Thoracic aorta (tissue), 2 donors: ENCODE measurements at regions not wholly inside any gene's neighbourhood (a gene's known extent, or its start where the extent isn't known, plus 50 kb on each side); places are given as distances from the start of the nearest gene placed in this dataset.

Experiments
- ATAC-seq: fragments of 150-250 bp; one replicate; pipeline ENCODE4 v1.8.0; 2017; ENCODE audit warnings: low read depth; ENCODE audit not compliant: insufficient number of reproducible peaks, low FRiP score
- DNase-seq: peaks from one replicate; pipeline ENCODE4 v3.0.0-alpha.2; 2020; ENCODE audit warnings: low spot score
- H3K27ac ChIP-seq, 2 donors: fragments of 200-600 bp; sonication (generic); 1 replicate in 1 of 2; 2 replicates in 1 of 2; pipeline ENCODE4 v1.5.1; 2016; ENCODE audit warnings: mild to moderate bottlenecking in 2 of 2, moderate library complexity in 2 of 2
- H3K27me3 ChIP-seq: fragments of 200-600 bp; sonication (generic); replicated peaks from 2 replicates; pipeline ENCODE4 v1.6.0; 2016; ENCODE audit warnings: mild to moderate bottlenecking; ENCODE audit not compliant: insufficient read depth
- H3K36me3 ChIP-seq: fragments of 200-600 bp; sonication (generic); one replicate; pipeline ENCODE4 v1.5.1; 2016
- H3K4me1 ChIP-seq, 2 donors: fragments of 200-600 bp; sonication (generic); 1 replicate in 1 of 2; 2 replicates in 1 of 2; pipeline versions ENCODE4 v1.5.1 to v1.6.0; 2016; ENCODE audit warnings: low read depth in 2 of 2, mild to moderate bottlenecking in 1 of 2; ENCODE audit not compliant: control insufficient read depth in 1 of 2
- H3K4me3 ChIP-seq: fragments of 200-600 bp; sonication (generic); 2 replicates; pipeline ENCODE4 v1.5.1; 2016; ENCODE audit warnings: mild to moderate bottlenecking
- H3K9me3 ChIP-seq: fragments of 200-600 bp; sonication (generic); 2 replicates; pipeline ENCODE4 v1.5.1; 2016
- TF ChIP-seq, protein P1 (sequence below): fragments of 200-600 bp; sonication (generic); IDR thresholded peaks from one replicate; pipeline ENCODE4 v1.5.1; 2019; ENCODE audit warnings: antibody characterized with exemption

GRCh38 chr6:23320471-23321015 lies 751.2 kb downstream of the HDGFL1 start:
- H3K4me1 ChIP-seq = no peaks in the 10 kb centered on the region
- DNase-seq (no peak), ATAC-seq (no peak)
- no peaks in the 10 kb centered on the region for H3K36me3 ChIP-seq
- no peak overlapping the region for H3K27ac ChIP-seq
- TF ChIP-seq, protein P1, sequence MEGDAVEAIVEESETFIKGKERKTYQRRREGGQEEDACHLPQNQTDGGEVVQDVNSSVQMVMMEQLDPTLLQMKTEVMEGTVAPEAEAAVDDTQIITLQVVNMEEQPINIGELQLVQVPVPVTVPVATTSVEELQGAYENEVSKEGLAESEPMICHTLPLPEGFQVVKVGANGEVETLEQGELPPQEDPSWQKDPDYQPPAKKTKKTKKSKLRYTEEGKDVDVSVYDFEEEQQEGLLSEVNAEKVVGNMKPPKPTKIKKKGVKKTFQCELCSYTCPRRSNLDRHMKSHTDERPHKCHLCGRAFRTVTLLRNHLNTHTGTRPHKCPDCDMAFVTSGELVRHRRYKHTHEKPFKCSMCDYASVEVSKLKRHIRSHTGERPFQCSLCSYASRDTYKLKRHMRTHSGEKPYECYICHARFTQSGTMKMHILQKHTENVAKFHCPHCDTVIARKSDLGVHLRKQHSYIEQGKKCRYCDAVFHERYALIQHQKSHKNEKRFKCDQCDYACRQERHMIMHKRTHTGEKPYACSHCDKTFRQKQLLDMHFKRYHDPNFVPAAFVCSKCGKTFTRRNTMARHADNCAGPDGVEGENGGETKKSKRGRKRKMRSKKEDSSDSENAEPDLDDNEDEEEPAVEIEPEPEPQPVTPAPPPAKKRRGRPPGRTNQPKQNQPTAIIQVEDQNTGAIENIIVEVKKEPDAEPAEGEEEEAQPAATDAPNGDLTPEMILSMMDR = no peak
- H3K27me3 ChIP-seq = no peaks in the 10 kb centered on the region
- no peaks in the 10 kb centered on the region for H3K9me3 ChIP-seq
- no peak overlapping the region for H3K4me3 ChIP-seq

- no peaks in the 10 kb centered on the region for H3K36me3 ChIP-seq
- no peak for ATAC-seq
- no peak for DNase-seq
- H3K27me3 ChIP-seq = no peaks in the 10 kb centered on the region
- TF ChIP-seq, protein P1 = no peak
- H3K9me3 ChIP-seq = no peaks in the 10 kb centered on the region
- H3K4me1 ChIP-seq = no peaks in the 10 kb centered on the region
- H3K27ac ChIP-seq = no peak overlapping the region
- no peak overlapping the region for H3K4me3 ChIP-seq
Measured at GRCh38 chr6:23323897-23324296, 754.5 kb downstream of the HDGFL1 start.

GRCh38 chr6:23325065-23325464 lies 755.7 kb downstream of the HDGFL1 start:
- Histone ChIP-seq H3K4me1 (no peaks in the 10 kb centered on the region), H3K4me3 (no peak overlapping the region), H3K27me3 (no peaks in the 10 kb centered on the region), H3K36me3 (no peaks in the 10 kb centered on the region), H3K9me3 (no peaks in the 10 kb centered on the region), H3K27ac (no peak overlapping the region)
- TF ChIP-seq, protein P1 = no peak
- no peak for ATAC-seq
- no peak for DNase-seq

- Histone ChIP-seq H3K4me1 (no peaks in the 10 kb centered on the region), H3K27me3 (no peaks in the 10 kb centered on the region), H3K4me3 (no peak overlapping the region), H3K27ac (no peak overlapping the region), H3K36me3 (no peaks in the 10 kb centered on the region), H3K9me3 (no peaks in the 10 kb centered on the region)
- DNase-seq = no peak
- TF ChIP-seq, protein P1 = no peak
- ATAC-seq = no peak
Measured at GRCh38 chr6:23327621-23328020, 758.3 kb downstream of the HDGFL1 start.

DNA sequence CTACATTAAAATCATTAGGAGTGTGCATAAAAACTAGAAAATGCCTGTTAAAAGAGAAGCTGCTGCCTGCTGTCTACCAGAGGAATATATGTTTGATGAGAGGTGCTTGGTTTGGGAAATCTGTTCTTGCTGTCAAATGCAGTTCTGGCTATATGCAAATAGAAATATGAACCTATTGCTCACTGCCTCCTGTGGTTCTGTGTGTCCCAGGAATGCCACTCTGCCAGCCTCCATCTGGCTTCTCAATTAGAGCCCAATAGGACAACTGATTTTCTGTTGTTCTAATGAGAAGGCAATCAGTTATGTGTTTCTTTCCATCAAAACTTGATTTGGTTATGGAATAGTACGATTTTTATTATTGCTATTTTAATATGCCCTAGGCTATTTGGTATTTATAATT lies 759.7 kb downstream of the HDGFL1 start:
- DNase-seq (no peak), ATAC-seq (no peak)
- Histone ChIP-seq H3K36me3 (no peaks in the 10 kb centered on the region), H3K27me3 (no peaks in the 10 kb centered on the region), H3K4me1 (no peaks in the 10 kb centered on the region), H3K4me3 (no peak overlapping the region), H3K9me3 (no peaks in the 10 kb centered on the region), H3K27ac (no peak overlapping the region)
- TF ChIP-seq, protein P1 = no peak
